NT2/D1 (cell line): ENCODE measurements at regions not wholly inside any gene's neighbourhood (a gene's known extent, or its start where the extent isn't known, plus 50 kb on each side); places are given as distances from the start of the nearest gene placed in this dataset.
A peak's percentile ranks its signal among the peaks of the same experiment; 100 is the strongest.

ENCODE experiments used
- DNase-seq: peaks from one replicate; pipeline ENCODE4 v3.0.0-alpha.2; 2011; ENCODE audit warnings: low read depth, low spot score
- H3K27me3 ChIP-seq: 2 replicates; pipeline ENCODE4 v1.6.0; 2011; ENCODE audit warnings: mild to moderate bottlenecking; ENCODE audit not compliant: insufficient read length, insufficient read depth
- H3K36me3 ChIP-seq: 2 replicates; pipeline ENCODE4 v1.6.1; 2011; ENCODE audit warnings: mild to moderate bottlenecking, low read length, mixed read lengths; ENCODE audit not compliant: insufficient read depth, insufficient read length
- H3K4me1 ChIP-seq: 2 replicates; pipeline ENCODE4 v1.5.1; 2011; ENCODE audit not compliant: insufficient read depth, insufficient read length
- H3K4me3 ChIP-seq: 2 replicates; pipeline ENCODE4 v1.5.1; 2011; ENCODE audit warnings: low read depth; ENCODE audit not compliant: insufficient read length
- H3K9ac ChIP-seq: 2 replicates; pipeline ENCODE4 v1.6.0; 2011; ENCODE audit warnings: low read depth; ENCODE audit not compliant: insufficient read length
- H3K9me3 ChIP-seq: 2 replicates; pipeline ENCODE4 v1.5.1; 2011; ENCODE audit warnings: mild to moderate bottlenecking, low read length; ENCODE audit not compliant: insufficient read depth
- SUZ12 ChIP-seq: IDR thresholded peaks from 2 replicates; pipeline ENCODE4 v1.6.1; 2011; ENCODE audit not compliant: insufficient read length, insufficient read depth; ENCODE audit errors: extremely low read depth
- YY1 ChIP-seq: IDR thresholded peaks from 2 replicates; pipeline ENCODE4 v1.6.1; 2011; ENCODE audit not compliant: insufficient read length, insufficient read depth
- ZNF274 ChIP-seq: IDR thresholded peaks from 2 replicates; pipeline ENCODE4 v1.6.1; 2011; ENCODE audit warnings: mild to moderate bottlenecking, low read depth, low read length

DNA sequence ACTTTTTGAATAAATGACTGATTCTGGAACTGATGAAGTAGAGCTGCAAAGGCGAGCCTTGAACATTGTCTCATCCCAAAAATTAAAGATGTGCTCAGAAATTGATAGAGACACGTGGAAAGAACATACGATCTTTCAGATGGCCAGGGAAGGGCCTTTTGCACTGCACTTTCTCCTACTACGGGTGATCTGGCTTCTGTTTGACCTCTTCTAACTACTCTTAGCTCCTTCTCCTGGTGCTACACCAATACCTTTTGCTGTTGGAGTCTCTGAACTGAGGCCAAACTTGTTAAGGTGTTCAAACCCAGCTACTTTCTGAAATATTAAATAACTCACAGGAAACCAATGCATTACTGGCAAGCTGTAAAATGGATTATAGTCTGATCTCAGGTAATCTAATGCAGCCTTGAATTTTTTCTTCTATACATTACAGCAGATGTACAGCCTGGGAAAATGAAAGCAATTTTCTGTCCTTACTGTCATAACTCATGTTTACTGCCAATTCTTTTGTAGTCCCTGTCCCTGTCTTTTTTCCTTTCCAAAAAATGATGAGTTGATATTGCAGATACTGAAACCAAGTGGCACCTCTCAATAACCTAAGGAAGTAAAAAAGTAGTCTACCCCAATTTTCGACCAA is 1086.1 kb upstream of the CNTN5 start:
- Histone ChIP-seq H3K27me3 (no peaks in the 10 kb centered on the region), H3K36me3 (no peaks in the 10 kb centered on the region), H3K4me1 (no peaks in the 10 kb centered on the region), H3K9me3 (no peaks in the 10 kb centered on the region), H3K4me3 (no peak overlapping the region), H3K9ac (no peak overlapping the region)
- TF ChIP-seq ZNF274 (no peak), SUZ12 (no peak), YY1 (no peak)
- no peak for DNase-seq

DNA sequence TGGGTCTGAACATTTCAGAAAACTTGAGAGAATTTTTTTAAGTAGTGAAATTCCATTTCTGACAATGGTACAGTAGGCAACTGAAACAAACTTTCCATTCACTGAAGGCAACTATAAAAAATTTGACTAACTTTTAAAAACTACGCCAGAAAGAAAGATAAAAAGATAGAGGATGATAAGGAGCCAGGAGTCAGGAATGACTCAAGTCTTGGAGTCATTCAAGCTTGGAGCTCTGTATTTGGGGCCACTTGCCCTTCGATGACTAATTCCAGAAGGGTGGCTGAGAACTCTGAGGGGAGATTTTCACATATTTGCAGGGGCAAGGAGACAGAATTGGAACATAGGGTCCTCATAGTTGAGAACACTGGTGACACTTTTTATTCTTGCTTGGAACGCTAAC is 1083.2 kb upstream of the CNTN5 start:
- Histone ChIP-seq H3K27me3 (no peaks in the 10 kb centered on the region), H3K4me1 (no peaks in the 10 kb centered on the region), H3K4me3 (no peak overlapping the region), H3K9me3 (no peaks in the 10 kb centered on the region), H3K36me3 (no peaks in the 10 kb centered on the region), H3K9ac (no peak overlapping the region)
- DNase-seq: no peak
- TF ChIP-seq SUZ12: no peak
- TF ChIP-seq ZNF274: no peak
- TF ChIP-seq YY1: no peak

DNA sequence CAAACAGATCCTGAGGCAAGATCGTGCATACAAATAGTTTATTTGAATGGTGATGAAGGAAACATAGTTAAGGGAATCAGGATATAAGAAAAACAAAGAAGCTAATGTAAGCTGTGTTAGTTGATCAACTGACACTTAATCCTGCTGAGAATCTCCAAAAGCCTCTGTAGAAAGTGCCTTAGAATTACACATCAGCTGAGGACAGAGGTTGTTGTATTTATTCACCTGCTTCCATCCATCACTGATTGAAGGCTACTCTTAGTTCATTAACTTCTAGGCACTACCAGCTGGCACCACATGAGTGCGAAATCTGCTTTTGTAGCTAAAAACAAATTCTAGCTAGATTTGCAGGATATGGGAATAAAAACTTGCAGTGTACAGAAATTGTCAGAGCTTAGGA is 1082.0 kb upstream of the CNTN5 start:
- no peaks in the 10 kb centered on the region for H3K27me3 ChIP-seq
- no peaks in the 10 kb centered on the region for H3K9me3 ChIP-seq
- TF ChIP-seq SUZ12 (no peak), ZNF274 (no peak), YY1 (no peak)
- H3K4me3 ChIP-seq: no peak overlapping the region
- DNase-seq: peak; percentile 3
- H3K36me3 ChIP-seq: no peaks in the 10 kb centered on the region
- H3K9ac ChIP-seq: no peak overlapping the region
- H3K4me1 ChIP-seq: no peaks in the 10 kb centered on the region

DNA sequence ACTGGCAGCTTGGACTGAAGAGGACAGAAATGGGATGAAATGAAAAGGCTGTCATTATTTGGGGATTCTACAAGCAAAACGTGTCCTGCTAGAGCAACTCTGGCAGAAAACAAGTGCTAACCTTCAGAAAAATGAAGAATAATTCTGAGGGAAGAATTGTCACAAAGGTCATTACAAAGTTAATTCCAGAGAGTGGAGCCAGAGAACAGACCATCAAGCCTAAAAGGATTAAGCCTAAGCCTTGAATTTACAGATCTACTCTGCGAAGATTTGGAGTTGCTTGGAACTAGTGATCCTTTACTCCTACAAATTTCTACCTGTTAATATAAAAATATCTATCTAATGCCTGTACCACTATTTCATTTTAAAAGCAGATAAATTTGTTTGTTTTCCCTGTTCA is 1077.3 kb upstream of the CNTN5 start:
- no peaks in the 10 kb centered on the region for H3K36me3 ChIP-seq
- H3K4me3 ChIP-seq: no peak overlapping the region
- no peaks in the 10 kb centered on the region for H3K27me3 ChIP-seq
- no peaks in the 10 kb centered on the region for H3K9me3 ChIP-seq
- DNase-seq: no peak
- TF ChIP-seq ZNF274 (no peak), YY1 (no peak), SUZ12 (no peak)
- no peak overlapping the region for H3K9ac ChIP-seq
- H3K4me1 ChIP-seq: no peaks in the 10 kb centered on the region

DNA sequence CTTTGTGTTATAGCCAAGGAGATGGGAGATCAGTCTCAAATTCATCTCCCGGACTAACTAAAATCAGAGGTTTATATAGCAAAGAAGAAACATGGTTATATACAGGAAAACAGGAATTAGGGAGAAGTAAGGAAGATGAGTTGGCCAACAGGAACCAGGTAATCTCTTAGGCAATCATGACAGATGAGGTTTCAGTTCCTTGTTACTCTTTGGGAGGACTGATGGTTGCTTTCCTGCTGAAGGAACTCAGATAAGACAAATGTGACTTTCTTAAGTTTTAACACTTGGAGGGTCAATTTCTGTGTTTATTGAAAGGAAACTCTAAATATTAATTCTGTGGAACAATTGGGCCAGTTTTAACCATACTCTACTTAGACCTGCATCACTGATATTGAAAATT is 1072.0 kb upstream of the CNTN5 start:
- Histone ChIP-seq H3K9ac (no peak overlapping the region), H3K36me3 (no peaks in the 10 kb centered on the region), H3K27me3 (no peaks in the 10 kb centered on the region), H3K4me1 (no peaks in the 10 kb centered on the region), H3K9me3 (no peaks in the 10 kb centered on the region), H3K4me3 (no peak overlapping the region)
- no peak for TF ChIP-seq ZNF274
- no peak for TF ChIP-seq YY1
- no peak for TF ChIP-seq SUZ12
- DNase-seq: no peak

DNA sequence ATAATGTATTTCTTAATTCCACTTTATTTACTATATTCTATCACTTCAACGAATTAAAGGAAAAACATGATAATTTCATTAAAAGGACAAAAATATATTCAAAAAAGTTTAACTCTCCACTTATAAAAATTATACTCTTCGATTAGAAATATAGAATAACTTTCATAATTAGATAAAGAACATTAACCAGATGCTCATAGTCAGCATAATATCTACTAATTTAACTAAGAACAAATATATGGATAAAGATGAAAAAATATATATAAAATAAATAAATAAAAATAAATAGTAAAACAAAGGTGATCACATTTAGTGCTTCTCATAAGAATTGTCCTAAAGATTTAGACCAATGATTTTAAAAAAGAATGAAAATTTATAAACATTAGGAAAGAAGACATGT is 1065.2 kb upstream of the CNTN5 start:
- no peak for TF ChIP-seq ZNF274
- TF ChIP-seq SUZ12: no peak
- no peak for TF ChIP-seq YY1
- Histone ChIP-seq H3K36me3 (no peaks in the 10 kb centered on the region), H3K4me3 (no peak overlapping the region), H3K4me1 (no peaks in the 10 kb centered on the region), H3K9me3 (no peaks in the 10 kb centered on the region), H3K27me3 (no peaks in the 10 kb centered on the region), H3K9ac (no peak overlapping the region)
- no peak for DNase-seq

DNA sequence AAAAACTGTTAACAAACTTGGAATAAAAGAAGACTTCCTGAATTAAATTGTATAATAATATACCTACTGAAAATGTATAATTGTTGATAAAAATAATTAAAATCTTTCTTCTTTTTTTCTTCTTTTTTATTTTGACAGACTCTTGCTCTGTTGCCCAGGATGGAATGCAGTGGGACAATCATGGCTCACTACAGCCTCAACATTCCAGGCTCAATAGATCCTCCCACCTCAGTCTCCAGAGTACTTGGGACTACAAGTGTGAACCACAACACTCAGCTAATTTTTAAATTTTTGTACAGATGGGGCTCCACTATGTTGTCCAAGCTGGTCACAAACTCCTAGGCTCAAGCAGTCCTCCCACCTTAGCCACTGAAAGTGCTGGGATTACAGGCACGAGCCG is 1063.8 kb upstream of the CNTN5 start:
- Histone ChIP-seq H3K4me1 (no peaks in the 10 kb centered on the region), H3K4me3 (no peak overlapping the region), H3K27me3 (no peaks in the 10 kb centered on the region), H3K9me3 (no peaks in the 10 kb centered on the region), H3K9ac (no peak overlapping the region), H3K36me3 (no peaks in the 10 kb centered on the region)
- DNase-seq: no peak
- TF ChIP-seq ZNF274 (no peak), SUZ12 (no peak), YY1 (no peak)
